ENCODE measurements at regions not wholly inside any gene's neighbourhood (a gene's known extent, or its start where the extent isn't known, plus 50 kb on each side); places are given as distances from the start of the nearest gene placed in this dataset.

GRCh38 chr12:12017798-12018197, 52.9 kb upstream of the BCL2L14 start (continued):
- TF ChIP-seq, protein P1, sequence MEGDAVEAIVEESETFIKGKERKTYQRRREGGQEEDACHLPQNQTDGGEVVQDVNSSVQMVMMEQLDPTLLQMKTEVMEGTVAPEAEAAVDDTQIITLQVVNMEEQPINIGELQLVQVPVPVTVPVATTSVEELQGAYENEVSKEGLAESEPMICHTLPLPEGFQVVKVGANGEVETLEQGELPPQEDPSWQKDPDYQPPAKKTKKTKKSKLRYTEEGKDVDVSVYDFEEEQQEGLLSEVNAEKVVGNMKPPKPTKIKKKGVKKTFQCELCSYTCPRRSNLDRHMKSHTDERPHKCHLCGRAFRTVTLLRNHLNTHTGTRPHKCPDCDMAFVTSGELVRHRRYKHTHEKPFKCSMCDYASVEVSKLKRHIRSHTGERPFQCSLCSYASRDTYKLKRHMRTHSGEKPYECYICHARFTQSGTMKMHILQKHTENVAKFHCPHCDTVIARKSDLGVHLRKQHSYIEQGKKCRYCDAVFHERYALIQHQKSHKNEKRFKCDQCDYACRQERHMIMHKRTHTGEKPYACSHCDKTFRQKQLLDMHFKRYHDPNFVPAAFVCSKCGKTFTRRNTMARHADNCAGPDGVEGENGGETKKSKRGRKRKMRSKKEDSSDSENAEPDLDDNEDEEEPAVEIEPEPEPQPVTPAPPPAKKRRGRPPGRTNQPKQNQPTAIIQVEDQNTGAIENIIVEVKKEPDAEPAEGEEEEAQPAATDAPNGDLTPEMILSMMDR (IDR thresholded peaks at IDR 0.05 in 2 of 3, conservative IDR thresholded peaks at IDR 0.05 in 1 of 3; ENCODE audit: control insufficient read depth in 2 of 3, extremely low read depth in 1 of 3, insufficient read depth in 1 of 3, low read depth in 3 of 3, low read length in 3 of 3), result peak in 2 of 3 experiments; percentile 6 to 13; a peak in 1 of 6 replicates

DNA sequence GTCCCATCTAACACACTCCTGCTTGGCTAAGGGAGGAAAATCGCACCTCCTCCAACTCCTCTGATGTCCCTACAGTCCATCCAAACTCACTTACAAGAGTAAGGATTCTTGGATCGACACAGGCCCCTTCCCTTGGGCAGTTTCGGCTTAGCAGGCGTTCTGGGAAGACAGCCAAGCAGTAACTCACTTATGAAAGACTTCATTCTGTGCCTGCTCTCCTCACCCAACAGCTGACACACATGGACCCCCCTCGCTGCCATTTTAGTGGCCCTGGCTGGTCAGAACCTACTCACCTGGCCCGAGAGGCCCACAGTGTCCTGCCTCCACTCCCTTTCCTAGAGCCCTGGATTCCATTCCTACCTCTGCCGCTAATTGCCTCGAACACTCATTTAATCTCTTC, 52.3 kb upstream of the BCL2L14 start:
- Histone ChIP-seq H3K27ac (ENCODE audit: control insufficient read depth, insufficient read depth) (no peak overlapping the region), H3K9ac (ENCODE audit: control insufficient read depth, insufficient read depth, low read length) (no peak overlapping the region), H3K27me3 (replicated peaks in 1 of 2; ENCODE audit: control insufficient read depth in 2 of 2, insufficient read depth in 2 of 2, low read length in 1 of 2) (no peaks in the 10 kb centered on the region), H3K36me3 (ENCODE audit: control insufficient read depth in 2 of 2, insufficient read depth in 2 of 2, low read length in 1 of 2) (no peaks in the 10 kb centered on the region), H3K4me2 (ENCODE audit: control insufficient read depth, insufficient read depth) (no peak overlapping the region), H4K20me1 (ENCODE audit: control insufficient read depth, insufficient read depth) (no peaks in the 10 kb centered on the region), H3K9me3 (replicated peaks; ENCODE audit: control insufficient read depth, insufficient read depth, low read length) (no peaks in the 10 kb centered on the region), H2AFZ (ENCODE audit: control insufficient read depth, low read depth, low read length) (no peak overlapping the region), H3K4me3 (no peak overlapping the region), H3K4me1 (ENCODE audit: control insufficient read depth, insufficient read depth, low read length) (peaks cover 23% of the 10 kb centered on the region), H3K79me2 (ENCODE audit: control insufficient read depth, insufficient read depth, low read length) (no peaks in the 10 kb centered on the region)
- ATAC-seq, result no peak
- ChIA-PET RAD21 (ENCODE audit: unreplicated experiment) (no interaction called here), SMC1A (ENCODE audit: uncharacterized antibody, unreplicated experiment) (no interaction called here), POLR2A (no interaction called here), CTCF (interaction anchor here (1.0 to 1.3 kb wide), 2 partner anchors 9 to 15 kb away, joined by 4 to 6 read pairs; no protein-coding TSS in a partner anchor)
- intact Hi-C loops (cut with micrococcal nuclease; ENCODE audit: unreplicated experiment) (no loop called here), in situ Hi-C loops (cut with MboI) (no loop called here)
- DNase-seq (ENCODE audit: low read depth, low spot score), result no peak
- TF ChIP-seq, protein P2, sequence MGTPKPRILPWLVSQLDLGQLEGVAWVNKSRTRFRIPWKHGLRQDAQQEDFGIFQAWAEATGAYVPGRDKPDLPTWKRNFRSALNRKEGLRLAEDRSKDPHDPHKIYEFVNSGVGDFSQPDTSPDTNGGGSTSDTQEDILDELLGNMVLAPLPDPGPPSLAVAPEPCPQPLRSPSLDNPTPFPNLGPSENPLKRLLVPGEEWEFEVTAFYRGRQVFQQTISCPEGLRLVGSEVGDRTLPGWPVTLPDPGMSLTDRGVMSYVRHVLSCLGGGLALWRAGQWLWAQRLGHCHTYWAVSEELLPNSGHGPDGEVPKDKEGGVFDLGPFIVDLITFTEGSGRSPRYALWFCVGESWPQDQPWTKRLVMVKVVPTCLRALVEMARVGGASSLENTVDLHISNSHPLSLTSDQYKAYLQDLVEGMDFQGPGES (IDR thresholded peaks at IDR 0.05), result no peak
- no TSS peak for BruUV-seq (replicated peaks)
- 79% methylated on average over 8 of the region's 8 CpGs for WGBS (ENCODE audit: insufficient coverage, insufficient replicate concordance, low lambda C conversion rate, missing lambda C conversion rate)
- FAIRE-seq, result no peak

All from GM12878 (cell line).